ENCODE measurements at regions not wholly inside any gene's neighbourhood (a gene's known extent, or its start where the extent isn't known, plus 50 kb on each side); places are given as distances from the start of the nearest gene placed in this dataset.

DNA sequence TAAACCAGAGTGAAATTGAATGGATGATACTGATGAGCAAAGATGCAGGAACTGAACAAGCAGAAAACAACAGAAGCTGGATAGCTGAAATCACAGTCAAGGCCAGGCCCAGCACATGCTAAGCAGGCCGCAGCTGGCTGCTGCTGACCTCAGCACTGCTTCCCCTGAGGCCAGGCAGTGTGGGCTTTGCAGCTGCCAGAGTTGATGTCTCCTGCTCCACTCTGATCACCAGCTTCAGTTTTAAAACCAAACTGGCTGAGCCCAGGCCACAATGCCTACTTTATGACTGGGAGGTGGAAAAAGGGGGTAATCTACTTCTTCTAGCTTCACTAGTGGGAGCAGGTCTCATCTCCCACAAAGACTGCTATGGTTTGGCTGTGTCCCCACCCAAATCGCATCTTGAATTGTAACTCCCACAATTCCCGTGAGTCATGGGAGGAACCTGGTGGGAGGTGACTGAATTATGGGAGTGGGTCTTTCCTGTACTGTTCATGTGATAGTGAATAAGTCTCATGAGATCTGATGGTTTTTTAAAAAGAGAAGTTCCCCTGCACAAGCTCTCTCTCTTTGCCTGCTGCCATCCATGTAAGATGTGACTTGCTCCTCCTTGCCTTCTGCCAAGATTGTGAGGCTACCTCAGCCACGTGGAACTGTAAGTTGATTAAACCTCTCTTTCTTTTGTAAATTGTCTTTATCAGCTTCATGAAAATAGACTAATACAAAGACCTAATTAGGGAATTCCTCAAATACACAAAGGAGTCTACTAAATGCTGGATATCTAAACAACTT, 136.4 kb upstream of the ITGB1 start:
- Histone ChIP-seq H2AFZ (ENCODE audit: low read length) (no peak overlapping the region), H3K4me2 (ENCODE audit: insufficient read depth, insufficient read length, low read length) (no peak overlapping the region), H3K23me2 (ENCODE audit: insufficient read length, low read depth, low read length, poor library complexity, severe bottlenecking) (no peaks in the 10 kb centered on the region), H3K79me2 (ENCODE audit: insufficient read depth, low read length) (no peaks in the 10 kb centered on the region), H4K91ac (ENCODE audit: insufficient read length, low read depth, low read length) (no peak overlapping the region), H3K27ac (ENCODE audit: insufficient read length, low read depth, low read length) (no peak overlapping the region), H3K9me3 (ENCODE audit: control insufficient read depth, low read depth, low read length) (peaks cover 12% of the 10 kb centered on the region), H2BK20ac (ENCODE audit: low read depth, low read length, poor library complexity, severe bottlenecking) (no peak overlapping the region), H3T11ph (ENCODE audit: low read length) (no peak overlapping the region), H3K4me1 (ENCODE audit: insufficient read depth, low read length) (peaks cover 4% of the 10 kb centered on the region; the same call in 1 of the 2 replicates), H3K79me1 (ENCODE audit: insufficient read depth, low read depth, low read length, poor library complexity, severe bottlenecking) (no peaks in the 10 kb centered on the region), H3K56ac (ENCODE audit: insufficient read length, low read depth, low read length) (no peak overlapping the region), H2BK12ac (ENCODE audit: insufficient read length, low read depth, low read length) (no peak overlapping the region), H2BK15ac (ENCODE audit: low read depth, low read length) (no peak overlapping the region), H3K14ac (ENCODE audit: insufficient read depth, low read length) (no peak overlapping the region), H4K20me1 (ENCODE audit: control insufficient read depth, insufficient read depth, insufficient read length) (no peaks in the 10 kb centered on the region), H3K18ac (ENCODE audit: insufficient read length, low read depth, low read length) (no peak overlapping the region), H3K27me3 (ENCODE audit: insufficient read depth, low read length) (no peaks in the 10 kb centered on the region), H2BK5ac (ENCODE audit: insufficient read length, low read length) (no peak overlapping the region), H4K8ac (replicated peaks; ENCODE audit: insufficient read length, low read depth, low read length) (no peak overlapping the region), H2BK120ac (ENCODE audit: low read depth, low read length, poor library complexity, severe bottlenecking) (no peak overlapping the region), H3K9ac (ENCODE audit: extremely low read depth, insufficient read length, low read length) (no peak overlapping the region), H3K4ac (ENCODE audit: low read depth, low read length) (no peak overlapping the region), H3K23ac (ENCODE audit: insufficient read length, low read depth, low read length) (no peak overlapping the region), H2AK5ac (ENCODE audit: insufficient read length, low read length) (no peak overlapping the region), H4K5ac (ENCODE audit: insufficient read length, low read depth, low read length) (no peak overlapping the region)
- peaks cover 19 to 38% (median 27%) of the 10 kb centered on the region in 3 experiments for H3K36me3 Mint-ChIP-seq (ENCODE audit: insufficient read depth in 1 of 3, low read depth in 3 of 3)
- peaks cover 36 to 45% of the 10 kb centered on the region in 2 experiments for H3K9me3 Mint-ChIP-seq
- H3K4me3 Mint-ChIP-seq, result no peak overlapping the region
- TF ChIP-seq, protein P1, sequence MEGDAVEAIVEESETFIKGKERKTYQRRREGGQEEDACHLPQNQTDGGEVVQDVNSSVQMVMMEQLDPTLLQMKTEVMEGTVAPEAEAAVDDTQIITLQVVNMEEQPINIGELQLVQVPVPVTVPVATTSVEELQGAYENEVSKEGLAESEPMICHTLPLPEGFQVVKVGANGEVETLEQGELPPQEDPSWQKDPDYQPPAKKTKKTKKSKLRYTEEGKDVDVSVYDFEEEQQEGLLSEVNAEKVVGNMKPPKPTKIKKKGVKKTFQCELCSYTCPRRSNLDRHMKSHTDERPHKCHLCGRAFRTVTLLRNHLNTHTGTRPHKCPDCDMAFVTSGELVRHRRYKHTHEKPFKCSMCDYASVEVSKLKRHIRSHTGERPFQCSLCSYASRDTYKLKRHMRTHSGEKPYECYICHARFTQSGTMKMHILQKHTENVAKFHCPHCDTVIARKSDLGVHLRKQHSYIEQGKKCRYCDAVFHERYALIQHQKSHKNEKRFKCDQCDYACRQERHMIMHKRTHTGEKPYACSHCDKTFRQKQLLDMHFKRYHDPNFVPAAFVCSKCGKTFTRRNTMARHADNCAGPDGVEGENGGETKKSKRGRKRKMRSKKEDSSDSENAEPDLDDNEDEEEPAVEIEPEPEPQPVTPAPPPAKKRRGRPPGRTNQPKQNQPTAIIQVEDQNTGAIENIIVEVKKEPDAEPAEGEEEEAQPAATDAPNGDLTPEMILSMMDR (conservative IDR thresholded peaks at IDR 0.05), result no peak
- H3K27me3 Mint-ChIP-seq (ENCODE audit: low read depth), result peaks cover 3% of the 10 kb centered on the region
- no CpG with 5 or more reads among the region's 4 CpGs for WGBS (ENCODE audit: extremely low coverage, insufficient read length, low lambda C conversion rate)
- peaks cover 19 to 21% of the 10 kb centered on the region in 2 experiments for H3K4me1 Mint-ChIP-seq
- H3K27ac Mint-ChIP-seq, result no peak overlapping the region
- DNase-seq, result no peak

Data from H9 (cell line).